ENCODE measurements at regions not wholly inside any gene's neighbourhood (a gene's known extent, or its start where the extent isn't known, plus 50 kb on each side); places are given as distances from the start of the nearest gene placed in this dataset.
"Not testable (repeated sequence)": the region's sequence is repeated elsewhere in the genome, so short reads cannot be mapped to it uniquely, and the experiment has no call there.

DNA sequence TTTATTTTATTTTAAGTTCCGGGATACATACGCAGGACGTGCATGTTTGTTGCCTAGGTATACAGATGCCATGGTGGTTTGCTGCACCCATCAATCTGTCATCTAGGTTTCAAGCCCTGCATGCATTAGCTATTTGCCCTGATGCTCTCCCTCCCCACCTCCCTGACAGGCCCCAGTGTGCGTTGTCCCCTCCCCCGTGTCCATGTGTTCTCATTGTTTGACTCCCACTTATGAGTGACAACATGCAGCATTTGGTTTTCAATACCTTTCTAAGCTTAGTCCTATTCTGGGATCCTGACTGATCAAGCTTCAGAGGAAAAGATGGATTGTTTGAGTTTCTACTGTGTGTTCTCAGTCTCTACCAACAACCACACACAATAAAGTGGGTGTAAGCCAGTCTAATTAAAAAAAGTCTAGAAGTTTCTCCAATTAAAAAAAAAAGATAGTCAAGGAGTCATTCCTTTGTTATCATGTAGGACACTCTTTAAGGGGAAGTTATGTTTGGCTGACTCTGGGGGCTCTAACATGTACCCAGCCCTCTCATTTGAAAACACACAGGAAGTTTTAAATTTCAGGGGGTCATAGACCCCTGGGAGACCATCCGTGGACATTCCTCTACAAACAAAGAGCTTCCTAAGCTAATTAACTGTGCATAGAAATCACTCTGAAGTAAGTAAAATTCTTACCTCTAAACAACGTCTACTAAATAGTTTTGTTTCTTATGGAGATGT, 66.3 kb upstream of the ADAMTS18 start:
- no peak overlapping the region for H3K4me3 Mint-ChIP-seq (ENCODE audit: unreplicated experiment)
- no peak for DNase-seq (ENCODE audit: extremely low spot score, unreplicated experiment)
- no peak overlapping the region for H3K27ac Mint-ChIP-seq (ENCODE audit: unreplicated experiment)
- no peaks in the 10 kb centered on the region for H3K27me3 Mint-ChIP-seq (ENCODE audit: unreplicated experiment)
- peaks cover 5% of the 10 kb centered on the region for H3K9me3 Mint-ChIP-seq (ENCODE audit: unreplicated experiment)
- no peaks in the 10 kb centered on the region for H3K36me3 Mint-ChIP-seq (ENCODE audit: unreplicated experiment)
- H3K4me1 Mint-ChIP-seq (ENCODE audit: unreplicated experiment), result no peaks in the 10 kb centered on the region
- no peak for TF ChIP-seq CTCF (IDR thresholded peaks at IDR 0.05)

GRCh38 chr16:77502448-77502847, 67.6 kb upstream of the ADAMTS18 start:
- Mint-ChIP-seq H3K27ac (ENCODE audit: unreplicated experiment) (no peak overlapping the region), H3K27me3 (ENCODE audit: unreplicated experiment) (no peaks in the 10 kb centered on the region), H3K9me3 (ENCODE audit: unreplicated experiment) (no peaks in the 10 kb centered on the region), H3K4me1 (ENCODE audit: unreplicated experiment) (no peaks in the 10 kb centered on the region), H3K4me3 (ENCODE audit: unreplicated experiment) (no peak overlapping the region), H3K36me3 (ENCODE audit: unreplicated experiment) (no peaks in the 10 kb centered on the region)
- no peak for TF ChIP-seq CTCF (IDR thresholded peaks at IDR 0.05)
- no peak for DNase-seq (ENCODE audit: extremely low spot score, unreplicated experiment)

GRCh38 chr16:77506492-77506891, 71.7 kb upstream of the ADAMTS18 start:
- not testable (repeated sequence) for H3K4me1 Mint-ChIP-seq (ENCODE audit: unreplicated experiment); H3K36me3 Mint-ChIP-seq (ENCODE audit: unreplicated experiment); H3K4me3 Mint-ChIP-seq (ENCODE audit: unreplicated experiment); H3K9me3 Mint-ChIP-seq (ENCODE audit: unreplicated experiment); H3K27ac Mint-ChIP-seq (ENCODE audit: unreplicated experiment); DNase-seq (ENCODE audit: extremely low spot score, unreplicated experiment); H3K27me3 Mint-ChIP-seq (ENCODE audit: unreplicated experiment)

- DNase-seq (ENCODE audit: extremely low spot score, unreplicated experiment), result no peak
- Mint-ChIP-seq H3K4me1 (ENCODE audit: unreplicated experiment) (no peaks in the 10 kb centered on the region), H3K9me3 (ENCODE audit: unreplicated experiment) (no peaks in the 10 kb centered on the region), H3K27ac (ENCODE audit: unreplicated experiment) (no peak overlapping the region), H3K27me3 (ENCODE audit: unreplicated experiment) (no peaks in the 10 kb centered on the region), H3K4me3 (ENCODE audit: unreplicated experiment) (no peak overlapping the region), H3K36me3 (ENCODE audit: unreplicated experiment) (no peaks in the 10 kb centered on the region)
- no peak for TF ChIP-seq CTCF (IDR thresholded peaks at IDR 0.05)
Observed at GRCh38 chr16:77509051-77509450, 74.2 kb upstream of the ADAMTS18 start.

DNA sequence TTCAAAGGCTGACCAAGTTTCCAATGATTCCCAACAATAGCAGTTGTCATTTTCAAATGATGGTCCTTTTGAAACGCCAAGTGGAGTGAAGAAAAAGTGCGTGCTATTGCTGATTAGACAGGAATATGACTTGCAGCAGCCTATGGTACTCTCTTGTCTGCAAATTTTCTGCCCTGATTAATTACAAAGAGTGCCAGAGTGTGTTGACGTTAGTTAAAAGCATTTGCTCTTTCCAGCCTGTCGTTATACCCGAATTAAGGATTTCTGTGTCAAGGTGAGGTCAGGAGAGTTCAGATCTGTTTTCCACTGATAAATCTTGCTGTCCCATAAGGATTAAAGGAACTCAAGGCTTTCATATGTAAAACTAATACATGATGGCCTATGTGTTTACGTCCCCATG, 75.0 kb upstream of the ADAMTS18 start:
- H3K4me1 Mint-ChIP-seq (ENCODE audit: unreplicated experiment), result no peaks in the 10 kb centered on the region
- TF ChIP-seq CTCF (IDR thresholded peaks at IDR 0.05), result no peak
- H3K27ac Mint-ChIP-seq (ENCODE audit: unreplicated experiment), result no peak overlapping the region
- H3K36me3 Mint-ChIP-seq (ENCODE audit: unreplicated experiment), result no peaks in the 10 kb centered on the region
- no peak overlapping the region for H3K4me3 Mint-ChIP-seq (ENCODE audit: unreplicated experiment)
- no peaks in the 10 kb centered on the region for H3K9me3 Mint-ChIP-seq (ENCODE audit: unreplicated experiment)
- DNase-seq (ENCODE audit: extremely low spot score, unreplicated experiment), result no peak
- no peaks in the 10 kb centered on the region for H3K27me3 Mint-ChIP-seq (ENCODE audit: unreplicated experiment)

Data from osteocyte (in vitro differentiated cells).